ENCODE measurements at regions not wholly inside any gene's neighbourhood (a gene's known extent, or its start where the extent isn't known, plus 50 kb on each side); places are given as distances from the start of the nearest gene placed in this dataset.

GRCh38 chr11:21806508-21806907 is 386.4 kb upstream of the ANO5 start:
- no peak for DNase-seq (ENCODE audit: extremely low spot score)
- no peak for TF ChIP-seq CTCF (IDR thresholded peaks at IDR 0.05; ENCODE audit: control extremely low read depth, extremely low read depth, low read depth, missing control alignments)
- ChIA-PET CTCF (no interaction called here), POLR2A (no interaction called here)

GRCh38 chr11:21806947-21807346 is 385.9 kb upstream of the ANO5 start:
- ChIA-PET POLR2A (no interaction called here), CTCF (no interaction called here)
- no peak for DNase-seq (ENCODE audit: extremely low spot score)
- no peak for TF ChIP-seq CTCF (IDR thresholded peaks at IDR 0.05; ENCODE audit: control extremely low read depth, extremely low read depth, low read depth, missing control alignments)

- CTCF ChIA-PET: no interaction called here
- no peak for TF ChIP-seq CTCF (IDR thresholded peaks at IDR 0.05; ENCODE audit: control extremely low read depth, extremely low read depth, low read depth, missing control alignments)
- no peak for DNase-seq (ENCODE audit: extremely low spot score)
- POLR2A ChIA-PET: no interaction called here
Observed at GRCh38 chr11:21807350-21807749, 385.5 kb upstream of the ANO5 start.

GRCh38 chr11:21810650-21811049 is 382.2 kb upstream of the ANO5 start:
- ChIA-PET CTCF (no interaction called here), POLR2A (no interaction called here)
- DNase-seq (ENCODE audit: extremely low spot score): no peak
- no peak for TF ChIP-seq CTCF (IDR thresholded peaks at IDR 0.05; ENCODE audit: control extremely low read depth, extremely low read depth, low read depth, missing control alignments)

GRCh38 chr11:21811572-21811971 is 381.3 kb upstream of the ANO5 start:
- no peak for DNase-seq (ENCODE audit: extremely low spot score)

GRCh38 chr11:21814169-21814568 is 378.7 kb upstream of the ANO5 start:
- POLR2A ChIA-PET: no interaction called here

More at GRCh38 chr11:21811572-21811971, 381.3 kb upstream of the ANO5 start:
- CTCF ChIA-PET: no interaction called here
- no peak for TF ChIP-seq CTCF (IDR thresholded peaks at IDR 0.05; ENCODE audit: control extremely low read depth, extremely low read depth, low read depth, missing control alignments)
- POLR2A ChIA-PET: no interaction called here

More at GRCh38 chr11:21814169-21814568, 378.7 kb upstream of the ANO5 start:
- DNase-seq (ENCODE audit: extremely low spot score): no peak
- no peak for TF ChIP-seq CTCF (IDR thresholded peaks at IDR 0.05; ENCODE audit: control extremely low read depth, extremely low read depth, low read depth, missing control alignments)
- CTCF ChIA-PET: no interaction called here
